Raji (cell line): ENCODE measurements at regions not wholly inside any gene's neighbourhood (a gene's known extent, or its start where the extent isn't known, plus 50 kb on each side); places are given as distances from the start of the nearest gene placed in this dataset.

Experiments used
- POLR2A ChIP-seq: IDR thresholded peaks from 2 replicates; pipeline ENCODE4 v1.6.1; 2011; ENCODE audit warnings: low read depth, low read length, control low read depth; ENCODE audit not compliant: insufficient read depth

GRCh38 chr12:131610891-131611290 is 100.0 kb upstream of the SFSWAP start:
- TF ChIP-seq POLR2A: no peak

- TF ChIP-seq POLR2A: no peak
Observed at GRCh38 chr12:131611416-131612091, 99.3 kb upstream of the SFSWAP start.

- no peak for TF ChIP-seq POLR2A
Observed at GRCh38 chr12:131612092-131612755, 98.7 kb upstream of the SFSWAP start.

DNA sequence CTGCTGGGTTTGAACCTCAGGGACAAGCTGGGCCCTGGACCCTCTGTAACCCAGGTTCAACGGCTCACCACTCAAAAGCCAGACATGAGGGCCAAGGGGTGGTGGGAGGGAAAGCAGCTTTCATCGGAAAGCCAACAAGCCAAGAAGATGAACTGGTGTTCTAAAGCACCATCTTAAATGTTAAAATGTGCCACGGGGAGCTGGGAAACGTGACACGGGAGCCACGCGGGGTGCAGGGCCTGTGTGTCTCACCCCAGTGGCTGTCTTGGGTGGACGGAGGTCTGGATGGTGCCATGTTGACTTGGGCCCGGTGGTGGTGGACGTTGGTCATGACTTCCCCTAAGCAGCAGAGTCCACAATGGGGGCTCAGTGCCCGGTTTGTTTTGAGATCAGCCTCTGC is 97.7 kb upstream of the SFSWAP start:
- no peak for TF ChIP-seq POLR2A

GRCh38 chr12:131613678-131614077 is 97.2 kb upstream of the SFSWAP start:
- TF ChIP-seq POLR2A: no peak

DNA sequence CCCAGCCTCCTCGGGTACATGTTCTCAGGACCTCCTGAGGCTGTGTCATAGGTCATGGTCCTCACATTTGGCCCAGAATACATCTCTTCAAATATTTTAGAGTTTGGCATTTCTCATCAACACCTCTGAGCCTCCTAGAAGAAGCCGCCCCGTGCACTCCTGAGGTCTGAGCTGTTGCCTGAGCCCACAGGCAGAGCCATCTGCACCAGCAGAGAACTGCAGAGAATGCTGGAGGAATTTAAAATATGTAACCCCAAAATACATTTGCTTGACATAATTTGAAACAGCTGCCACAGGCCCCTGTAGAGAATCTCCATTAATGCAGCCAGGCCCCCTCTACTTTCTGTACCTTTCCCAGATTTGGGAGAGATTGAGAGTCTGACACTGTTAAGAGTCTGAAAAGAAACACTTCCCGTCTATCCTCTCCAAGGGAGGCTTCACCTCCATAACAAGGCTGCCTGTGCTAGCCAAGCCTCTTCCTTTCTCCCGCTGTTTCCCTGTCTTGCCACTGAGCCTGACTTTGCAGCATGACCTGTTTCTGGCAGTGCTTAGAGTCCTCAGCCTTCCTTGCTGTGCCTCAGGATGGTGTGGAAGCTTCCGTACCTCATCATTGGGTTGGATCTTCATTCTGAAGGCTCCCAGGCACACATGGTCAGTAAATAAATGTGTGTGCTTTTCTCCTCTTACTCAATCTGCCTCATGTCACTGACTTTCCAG is 95.4 kb upstream of the SFSWAP start:
- no peak for TF ChIP-seq POLR2A

GRCh38 chr12:131616043-131616700 is 94.7 kb upstream of the SFSWAP start:
- no peak for TF ChIP-seq POLR2A

GRCh38 chr12:131616738-131617137 is 94.2 kb upstream of the SFSWAP start:
- TF ChIP-seq POLR2A: no peak

DNA sequence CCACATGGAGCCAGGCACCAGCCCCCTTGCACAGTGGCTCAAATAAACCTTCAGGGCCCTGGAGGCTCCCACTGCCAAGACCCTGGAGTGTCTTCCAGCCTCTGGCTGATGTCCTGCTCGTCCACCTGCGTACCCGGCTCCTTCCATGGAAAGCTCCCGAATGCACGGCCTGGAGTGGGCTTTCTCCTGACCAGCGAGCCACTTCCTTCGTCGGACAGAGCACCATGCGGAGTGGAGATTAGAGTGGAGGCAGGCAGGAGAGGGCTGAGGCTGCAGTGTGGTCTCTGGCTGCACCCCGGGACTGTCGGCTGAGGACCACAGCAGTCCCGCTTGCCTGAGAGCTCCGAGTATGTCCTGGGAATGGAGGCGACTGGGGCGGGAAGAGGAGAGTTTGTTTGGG is 93.7 kb upstream of the SFSWAP start:
- TF ChIP-seq POLR2A: no peak

DNA sequence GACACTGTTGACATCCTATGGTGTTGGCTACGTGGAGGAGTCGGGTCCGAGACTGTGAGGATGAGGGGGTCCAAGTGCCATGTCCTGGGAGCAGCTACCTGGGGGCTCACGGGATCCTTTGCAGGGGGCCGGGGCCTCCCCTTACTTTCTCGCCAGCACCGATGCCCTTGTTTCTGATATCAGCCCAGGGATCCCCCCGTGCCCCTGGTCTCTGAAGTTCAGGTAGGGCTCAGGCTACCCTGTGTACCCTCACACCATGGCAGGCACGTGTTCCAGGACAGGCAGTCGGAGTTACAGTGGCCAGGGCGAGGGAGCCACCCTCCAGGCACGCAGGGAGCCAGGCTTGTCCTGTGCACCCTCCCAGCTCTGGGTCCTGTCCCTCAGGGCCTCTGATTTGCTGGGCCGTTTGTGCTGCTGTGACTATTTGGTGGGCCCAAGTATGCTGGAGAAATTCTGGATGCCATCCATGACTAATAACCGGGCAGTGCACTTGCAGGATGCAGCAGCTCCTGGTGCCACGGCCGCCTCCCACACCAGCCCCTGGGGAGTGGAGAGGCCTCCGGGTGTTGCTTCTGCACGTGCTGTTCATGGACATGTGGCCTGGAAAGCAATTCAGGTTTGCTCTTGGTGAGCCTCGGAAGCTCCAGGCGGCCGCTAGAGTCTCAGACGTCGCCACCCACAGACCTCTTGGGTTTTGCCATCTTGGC is 93.1 kb upstream of the SFSWAP start:
- no peak for TF ChIP-seq POLR2A

GRCh38 chr12:131618303-131618658 is 92.6 kb upstream of the SFSWAP start:
- TF ChIP-seq POLR2A: no peak

GRCh38 chr12:131618701-131619100 is 92.2 kb upstream of the SFSWAP start:
- TF ChIP-seq POLR2A: no peak

- TF ChIP-seq POLR2A: no peak
Observed at GRCh38 chr12:131619106-131619642, 91.7 kb upstream of the SFSWAP start.

DNA sequence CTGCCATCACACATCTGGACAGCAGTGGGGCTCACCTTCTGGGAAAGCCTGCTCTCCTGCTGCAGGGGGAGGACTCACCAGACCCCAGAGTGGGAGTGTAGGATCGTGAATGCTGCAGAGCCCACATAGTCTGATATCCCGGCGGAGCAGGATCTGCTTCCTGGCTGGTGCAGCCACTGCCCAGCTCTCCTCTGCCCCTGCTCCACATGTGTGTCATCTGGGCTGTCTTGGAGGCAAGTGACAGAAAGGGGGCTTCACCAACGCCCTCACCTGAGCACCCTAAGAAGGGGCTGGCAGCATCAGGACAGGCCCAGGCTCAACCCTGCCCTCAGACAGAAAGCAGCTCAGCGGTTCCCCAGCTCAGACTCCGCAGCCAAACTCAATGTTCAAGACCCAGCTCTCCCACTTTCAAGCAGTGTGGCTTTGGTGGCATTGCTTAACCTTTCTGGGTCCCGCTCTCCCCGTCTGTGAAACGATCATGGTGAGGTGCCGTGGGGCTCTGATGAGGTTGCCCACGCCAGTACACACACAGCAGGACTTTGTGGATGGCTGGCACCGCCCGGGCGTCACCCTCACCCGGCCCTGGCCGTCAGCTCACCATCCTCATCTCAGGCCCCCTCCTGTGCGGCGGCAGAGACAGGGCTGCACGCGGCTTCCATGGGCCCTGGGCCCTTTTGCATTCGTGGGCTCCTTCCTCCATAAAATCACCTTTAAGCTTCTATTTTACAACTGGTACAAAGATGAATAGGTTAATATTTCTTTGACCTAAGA is 91.0 kb upstream of the SFSWAP start:
- TF ChIP-seq POLR2A: no peak
